BJ (cell line): ENCODE measurements at regions not wholly inside any gene's neighbourhood (a gene's known extent, or its start where the extent isn't known, plus 50 kb on each side); places are given as distances from the start of the nearest gene placed in this dataset.

ENCODE experiments used
- CTCF ChIA-PET: fragments of 350-600 bp; formaldehyde crosslinking; extraction: SDS; loops from one replicate; lab custom pipeline; 2021; ENCODE audit warnings: antibody characterized with exemption, inconsistent platforms; lab: Yijun Ruan, JAX
- POLR2A ChIA-PET: fragments of 300-600 bp; sonication (Branson Sonifier 250); formaldehyde crosslinking; extraction: SDS; loops from one replicate; lab custom pipeline; 2021; ENCODE audit warnings: antibody characterized with exemption; lab: Charles Lee
- DNase-seq: peaks from one replicate; pipeline ENCODE4 v3.0.0-alpha.2; 2011; ENCODE audit warnings: low read depth
- H3K27me3 ChIP-seq: 2 replicates; pipeline ENCODE4 v1.6.0; 2011; ENCODE audit warnings: low read length; ENCODE audit not compliant: control insufficient read depth, insufficient read depth
- H3K36me3 ChIP-seq: 2 replicates; pipeline ENCODE4 v1.5.1; 2011; ENCODE audit warnings: low read length; ENCODE audit not compliant: control insufficient read depth, insufficient read depth
- H3K4me3 ChIP-seq: 2 replicates; pipeline ENCODE4 v1.5.1; 2011; ENCODE audit warnings: low read depth, mild to moderate bottlenecking, control low read depth, low read length
- TF ChIP-seq, protein P1 (sequence below): IDR thresholded peaks from 2 replicates; pipeline ENCODE4 v1.5.1; 2011; ENCODE audit warnings: low read depth, mild to moderate bottlenecking, control low read depth, inconsistent platforms, low read length, moderate library complexity; ENCODE audit not compliant: insufficient read depth

DNA sequence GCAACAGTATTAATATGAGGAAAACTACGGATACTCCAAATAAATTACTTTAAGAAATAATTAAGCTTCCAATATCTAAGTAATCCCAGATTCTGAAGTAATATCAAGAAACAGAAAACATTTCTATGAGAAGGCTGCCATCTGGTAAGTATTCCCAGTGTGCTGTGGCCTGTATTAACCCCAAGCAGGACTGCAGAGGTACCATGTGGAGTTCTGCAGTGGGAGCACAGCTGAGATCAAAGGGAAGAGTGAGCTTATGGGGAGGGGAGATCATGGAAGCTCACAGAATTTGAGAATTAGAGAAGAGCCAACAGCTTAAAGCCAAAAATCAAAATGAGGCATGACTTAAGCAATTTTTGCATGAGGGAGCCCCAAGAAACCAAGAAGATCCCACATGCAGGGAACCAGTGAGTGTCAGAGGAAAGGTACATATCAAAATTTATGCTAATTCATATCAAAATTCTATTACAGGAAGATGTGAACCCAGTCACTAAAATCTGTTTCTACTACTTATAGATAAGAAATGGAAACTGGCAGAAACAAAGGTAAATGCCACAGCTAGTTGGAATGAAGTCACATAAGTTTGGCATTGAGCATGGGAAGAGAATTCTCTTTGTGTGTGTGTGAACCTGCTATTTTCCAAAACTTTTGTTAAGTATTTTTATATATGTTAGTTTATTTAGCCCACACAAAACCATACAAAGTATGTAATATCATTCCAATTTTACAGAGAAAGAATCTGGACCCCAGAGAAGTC is 62.6 kb upstream of the KITLG start:
- no peak overlapping the region for H3K4me3 ChIP-seq
- H3K27me3 ChIP-seq: no peaks in the 10 kb centered on the region
- TF ChIP-seq, protein P1, sequence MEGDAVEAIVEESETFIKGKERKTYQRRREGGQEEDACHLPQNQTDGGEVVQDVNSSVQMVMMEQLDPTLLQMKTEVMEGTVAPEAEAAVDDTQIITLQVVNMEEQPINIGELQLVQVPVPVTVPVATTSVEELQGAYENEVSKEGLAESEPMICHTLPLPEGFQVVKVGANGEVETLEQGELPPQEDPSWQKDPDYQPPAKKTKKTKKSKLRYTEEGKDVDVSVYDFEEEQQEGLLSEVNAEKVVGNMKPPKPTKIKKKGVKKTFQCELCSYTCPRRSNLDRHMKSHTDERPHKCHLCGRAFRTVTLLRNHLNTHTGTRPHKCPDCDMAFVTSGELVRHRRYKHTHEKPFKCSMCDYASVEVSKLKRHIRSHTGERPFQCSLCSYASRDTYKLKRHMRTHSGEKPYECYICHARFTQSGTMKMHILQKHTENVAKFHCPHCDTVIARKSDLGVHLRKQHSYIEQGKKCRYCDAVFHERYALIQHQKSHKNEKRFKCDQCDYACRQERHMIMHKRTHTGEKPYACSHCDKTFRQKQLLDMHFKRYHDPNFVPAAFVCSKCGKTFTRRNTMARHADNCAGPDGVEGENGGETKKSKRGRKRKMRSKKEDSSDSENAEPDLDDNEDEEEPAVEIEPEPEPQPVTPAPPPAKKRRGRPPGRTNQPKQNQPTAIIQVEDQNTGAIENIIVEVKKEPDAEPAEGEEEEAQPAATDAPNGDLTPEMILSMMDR: no peak
- no peaks in the 10 kb centered on the region for H3K36me3 ChIP-seq
- DNase-seq: no peak
- POLR2A ChIA-PET: no interaction called here
- CTCF ChIA-PET: interaction anchor here (1.3 kb wide), 1 partner anchor 9 kb away, joined by 4 read pairs; no protein-coding TSS in a partner anchor

DNA sequence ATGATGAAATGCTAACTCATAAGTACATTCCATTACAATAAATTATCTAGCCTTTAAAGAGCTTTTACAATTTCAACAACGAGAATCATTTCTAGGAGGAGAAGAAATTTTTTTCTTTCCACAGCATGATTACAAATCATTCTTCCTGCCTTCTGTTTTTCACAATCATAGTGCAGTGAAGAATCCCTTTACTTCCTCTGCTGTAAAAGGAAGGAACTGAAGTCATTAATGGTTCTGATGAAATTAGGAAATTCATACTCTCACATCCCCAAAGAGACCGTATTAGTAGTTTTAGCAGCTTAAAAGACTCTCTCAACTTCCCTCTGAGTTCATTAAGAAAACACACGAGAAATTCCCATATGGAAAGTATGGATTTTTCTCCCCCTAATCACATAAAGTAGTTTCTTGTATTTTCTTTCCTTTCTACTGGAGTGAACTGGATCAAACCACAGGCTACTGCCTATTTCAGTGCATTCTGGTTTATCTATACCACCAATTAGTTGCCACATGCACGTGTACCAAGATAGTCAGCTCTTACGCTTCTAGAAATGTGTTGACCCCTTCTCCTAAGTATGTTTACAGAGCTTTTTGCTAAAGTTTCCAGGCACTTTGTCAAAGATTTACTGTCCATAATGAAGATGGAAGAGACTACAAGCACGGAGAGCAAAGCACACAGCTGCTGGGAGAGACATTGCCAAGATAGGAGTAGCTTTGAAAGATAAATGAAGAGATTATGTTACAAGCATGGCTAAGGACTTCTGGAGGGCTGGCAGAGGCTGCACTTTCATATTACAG is 58.9 kb upstream of the KITLG start:
- peak; percentile 33 for DNase-seq
- Histone ChIP-seq H3K36me3 (no peaks in the 10 kb centered on the region), H3K27me3 (no peaks in the 10 kb centered on the region), H3K4me3 (no peak overlapping the region)
- ChIA-PET POLR2A (no interaction called here), CTCF (interaction anchor here (1.1 to 2.0 kb wide), 4 partner anchors 9 to 355 kb away, joined by 3 to 7 read pairs (median 6); no protein-coding TSS in a partner anchor)
- TF ChIP-seq, protein P1: 0 out of 2 replicates have a peak, but pooled peaks have one; percentile 9

DNA sequence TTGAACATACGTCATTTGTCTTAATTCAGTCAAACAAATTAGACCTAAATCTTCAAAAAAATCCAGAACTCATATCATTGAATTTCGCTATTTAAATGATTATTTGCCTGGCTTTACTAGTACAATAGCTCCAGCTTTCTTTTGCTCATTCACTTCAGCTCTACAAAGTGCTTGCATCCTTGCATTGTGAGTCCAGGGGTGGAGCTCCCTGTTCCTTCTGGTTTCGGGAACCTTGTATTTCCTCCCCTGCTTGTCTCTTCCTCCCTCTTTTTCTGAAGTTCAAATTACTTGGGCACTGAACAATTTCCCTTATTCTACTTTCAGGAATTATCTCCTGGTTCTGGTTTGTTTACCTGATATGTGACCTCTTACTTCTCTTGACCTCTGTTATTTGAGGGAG is 58.1 kb upstream of the KITLG start:
- TF ChIP-seq, protein P1: no peak
- Histone ChIP-seq H3K36me3 (no peaks in the 10 kb centered on the region), H3K4me3 (no peak overlapping the region), H3K27me3 (no peaks in the 10 kb centered on the region)
- CTCF ChIA-PET: interaction anchor here (1.1 to 2.0 kb wide), 4 partner anchors 10 to 355 kb away, joined by 3 to 7 read pairs (median 6); no protein-coding TSS in a partner anchor
- POLR2A ChIA-PET: no interaction called here
- no peak for DNase-seq

DNA sequence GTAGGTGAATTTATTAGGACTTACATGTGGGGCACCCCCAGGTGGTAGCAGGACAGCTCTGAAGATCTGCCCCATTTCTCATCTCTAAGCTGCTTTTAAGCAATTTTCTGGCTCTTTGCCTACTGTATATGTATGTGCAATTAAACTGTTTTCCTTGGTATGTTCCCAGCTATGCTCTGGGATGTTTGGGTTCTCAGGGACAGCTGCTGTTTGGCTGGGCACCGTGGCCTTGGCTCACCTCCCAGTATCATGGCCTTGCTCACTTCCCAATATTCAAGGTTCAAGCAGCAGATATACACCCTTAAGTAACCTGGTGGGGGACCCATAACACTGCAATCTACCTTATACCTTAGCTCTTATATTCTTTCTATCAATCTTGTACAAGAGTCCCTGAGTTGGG is 53.7 kb upstream of the KITLG start:
- ChIA-PET POLR2A (no interaction called here), CTCF (interaction anchor here (0.6 to 1.3 kb wide), 5 partner anchors 9 to 384 kb away, joined by 3 to 4 read pairs (median 4); no protein-coding TSS in a partner anchor)
- Histone ChIP-seq H3K4me3 (no peak overlapping the region), H3K36me3 (no peaks in the 10 kb centered on the region), H3K27me3 (no peaks in the 10 kb centered on the region)
- DNase-seq: no peak
- TF ChIP-seq, protein P1: no peak

DNA sequence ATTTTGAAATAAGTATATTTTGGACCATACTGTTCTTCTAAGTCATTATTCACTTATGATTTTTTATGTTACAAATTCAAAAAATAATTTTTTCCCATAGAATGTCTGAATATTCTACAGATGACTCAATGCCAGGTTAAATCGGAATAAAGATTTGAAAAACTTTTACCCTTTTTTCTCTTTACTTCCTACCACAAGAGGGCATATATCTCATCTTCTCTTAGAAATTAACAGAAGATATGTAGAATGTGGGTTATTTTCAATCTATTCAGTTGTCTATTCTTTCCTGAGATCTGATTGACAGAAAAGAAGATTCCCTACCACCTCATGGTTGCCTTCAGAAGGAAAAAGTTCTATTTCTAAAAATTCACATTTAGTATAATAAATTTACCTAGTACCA is 53.0 kb upstream of the KITLG start:
- DNase-seq: no peak
- H3K36me3 ChIP-seq: no peaks in the 10 kb centered on the region
- no peaks in the 10 kb centered on the region for H3K27me3 ChIP-seq
- ChIA-PET CTCF (interaction anchor here (1.1 to 1.3 kb wide), 2 partner anchors 52 to 360 kb away, joined by 4 read pairs; no protein-coding TSS in a partner anchor), POLR2A (no interaction called here)
- TF ChIP-seq, protein P1: peak; percentile 28; the same call in 1 of the 2 replicates
- no peak overlapping the region for H3K4me3 ChIP-seq
